Astrocyte (in vitro differentiated cells and primary cell): ENCODE measurements at regions not wholly inside any gene's neighbourhood (a gene's known extent, or its start where the extent isn't known, plus 50 kb on each side); places are given as distances from the start of the nearest gene placed in this dataset.
"Not testable (repeated sequence)": the region's sequence is repeated elsewhere in the genome, so short reads cannot be mapped to it uniquely, and the experiment has no call there.

Experiments
- DNase-seq: peaks from one replicate; pipeline ENCODE4 v3.0.0-alpha.2; 2010; ENCODE audit warnings: low read depth
- FAIRE-seq: peaks from 2 replicates; lab custom pipeline; 2011; peaks lifted over from hg19 to GRCh38; lab: Jason Lieb, UNC
- H2AFZ ChIP-seq: 2 replicates; pipeline ENCODE4 v1.6.0; 2012; ENCODE audit warnings: low read depth, low read length, inconsistent platforms
- H3K27ac ChIP-seq: 2 replicates; pipeline ENCODE4 v1.5.1; 2011; ENCODE audit warnings: low read depth, low read length, inconsistent platforms
- H3K27me3 ChIP-seq: 2 replicates; pipeline ENCODE4 v1.6.0; 2011; ENCODE audit warnings: low read length, inconsistent platforms; ENCODE audit not compliant: insufficient read depth
- H3K36me3 ChIP-seq: 2 replicates; pipeline ENCODE4 v1.5.1; 2011; ENCODE audit warnings: low read length, inconsistent platforms; ENCODE audit not compliant: insufficient read depth
- H3K4me1 ChIP-seq: 2 replicates; pipeline ENCODE4 v1.5.1; 2011; ENCODE audit warnings: low read length, inconsistent platforms; ENCODE audit not compliant: insufficient read depth
- H3K4me2 ChIP-seq: 2 replicates; pipeline ENCODE4 v1.6.0; 2012; ENCODE audit warnings: low read length, inconsistent platforms
- H3K4me3 ChIP-seq: 2 replicates; pipeline ENCODE4 v1.5.1; 2011; ENCODE audit warnings: low read depth, mild to moderate bottlenecking, low read length, inconsistent platforms; ENCODE audit not compliant: insufficient read depth
- H3K79me2 ChIP-seq: 2 replicates; pipeline ENCODE4 v1.6.0; 2012; ENCODE audit warnings: mild to moderate bottlenecking, low read length, inconsistent platforms; ENCODE audit not compliant: insufficient read depth
- H3K9ac ChIP-seq: 2 replicates; pipeline ENCODE4 v1.6.0; 2012; ENCODE audit warnings: mild to moderate bottlenecking, low read length, inconsistent platforms
- H3K9me3 ChIP-seq: 2 replicates; pipeline ENCODE4 v1.5.1; 2012; ENCODE audit warnings: low read depth, mild to moderate bottlenecking, low read length, inconsistent platforms; ENCODE audit not compliant: insufficient read depth
- H4K20me1 ChIP-seq: 2 replicates; pipeline ENCODE4 v1.6.0; 2012; ENCODE audit warnings: low read length, inconsistent platforms; ENCODE audit not compliant: insufficient read depth
- H3K27ac Mint-ChIP-seq: one replicate; pipeline ENCODE4 v1.8.0; 2021; ENCODE audit warnings: mild to moderate bottlenecking, mixed read lengths; ENCODE audit not compliant: unreplicated experiment
- H3K27me3 Mint-ChIP-seq: one replicate; pipeline ENCODE4 v1.8.0; 2021; ENCODE audit warnings: low read depth, mixed read lengths; ENCODE audit not compliant: unreplicated experiment
- H3K36me3 Mint-ChIP-seq: one replicate; pipeline ENCODE4 v1.8.0; 2021; ENCODE audit warnings: low read depth, mixed read lengths; ENCODE audit not compliant: unreplicated experiment
- H3K4me1 Mint-ChIP-seq: one replicate; pipeline ENCODE4 v1.8.0; 2021; ENCODE audit warnings: low read depth, mixed read lengths; ENCODE audit not compliant: unreplicated experiment
- H3K4me3 Mint-ChIP-seq: one replicate; pipeline ENCODE4 v1.8.0; 2021; ENCODE audit warnings: mild to moderate bottlenecking, moderate library complexity, mixed read lengths; ENCODE audit not compliant: unreplicated experiment
- H3K9me3 Mint-ChIP-seq: one replicate; pipeline ENCODE4 v1.8.0; 2021; ENCODE audit warnings: mild to moderate bottlenecking, mixed read lengths; ENCODE audit not compliant: unreplicated experiment
- CTCF ChIP-seq: IDR thresholded peaks from 2 replicates; pipeline ENCODE4 v1.5.1; 2011; ENCODE audit warnings: low read depth, mild to moderate bottlenecking, inconsistent platforms, low read length, moderate library complexity; ENCODE audit not compliant: insufficient read depth
- EZH2 ChIP-seq: IDR thresholded peaks from 2 replicates; pipeline ENCODE4 v1.6.1; 2012; ENCODE audit warnings: mild to moderate bottlenecking, low read length, inconsistent platforms; ENCODE audit not compliant: insufficient read depth

- Histone ChIP-seq H3K4me2 (no peak overlapping the region), H3K4me1 (no peaks in the 10 kb centered on the region), H3K27ac (no peak overlapping the region), H3K9me3 (no peaks in the 10 kb centered on the region), H3K79me2 (no peaks in the 10 kb centered on the region), H4K20me1 (no peaks in the 10 kb centered on the region), H2AFZ (peak overlapping the region; percentile 35), H3K4me3 (no peak overlapping the region), H3K9ac (no peak overlapping the region), H3K27me3 (no peaks in the 10 kb centered on the region), H3K36me3 (no peaks in the 10 kb centered on the region)
- no peak overlapping the region for H3K27ac Mint-ChIP-seq
- H3K27me3 Mint-ChIP-seq = no peaks in the 10 kb centered on the region
- DNase-seq (no peak), FAIRE-seq (no peak)
- no peaks in the 10 kb centered on the region for H3K4me1 Mint-ChIP-seq
- no peak overlapping the region for H3K4me3 Mint-ChIP-seq
- H3K9me3 Mint-ChIP-seq = no peaks in the 10 kb centered on the region
- TF ChIP-seq CTCF (no peak), EZH2 (no peak)
- no peaks in the 10 kb centered on the region for H3K36me3 Mint-ChIP-seq
Measured at GRCh38 chr12:60539592-60539991, 943.8 kb downstream of the SLC16A7 start.

- H3K9me3 Mint-ChIP-seq = no peaks in the 10 kb centered on the region
- no peak overlapping the region for H3K27ac Mint-ChIP-seq
- no peak overlapping the region for H3K27ac ChIP-seq
- no peaks in the 10 kb centered on the region for H3K36me3 Mint-ChIP-seq
- H3K9me3 ChIP-seq = no peaks in the 10 kb centered on the region
- no peaks in the 10 kb centered on the region for H4K20me1 ChIP-seq
- H3K4me3 Mint-ChIP-seq = no peak overlapping the region
- H3K4me1 Mint-ChIP-seq = no peaks in the 10 kb centered on the region
- no peak overlapping the region for H2AFZ ChIP-seq
- no peak overlapping the region for H3K9ac ChIP-seq
- no peaks in the 10 kb centered on the region for H3K27me3 Mint-ChIP-seq
- H3K27me3 ChIP-seq = no peaks in the 10 kb centered on the region
- no peaks in the 10 kb centered on the region for H3K79me2 ChIP-seq
- DNase-seq (no peak), FAIRE-seq (no peak)
- H3K36me3 ChIP-seq = no peaks in the 10 kb centered on the region
- H3K4me3 ChIP-seq = no peak overlapping the region
- H3K4me1 ChIP-seq = no peaks in the 10 kb centered on the region
- H3K4me2 ChIP-seq = no peak overlapping the region
- TF ChIP-seq EZH2 (no peak), CTCF (no peak)
Measured at GRCh38 chr12:60568914-60569313, 973.1 kb downstream of the SLC16A7 start.

- Mint-ChIP-seq H3K27me3 (no peaks in the 10 kb centered on the region), H3K27ac (no peak overlapping the region), H3K4me1 (no peaks in the 10 kb centered on the region), H3K36me3 (no peaks in the 10 kb centered on the region), H3K4me3 (no peak overlapping the region), H3K9me3 (no peaks in the 10 kb centered on the region)
- FAIRE-seq (no peak), DNase-seq (no peak)
- H3K9me3 ChIP-seq = no peaks in the 10 kb centered on the region
- H3K4me2 ChIP-seq = no peak overlapping the region
- H2AFZ ChIP-seq = no peak overlapping the region
- no peaks in the 10 kb centered on the region for H3K27me3 ChIP-seq
- no peak for TF ChIP-seq CTCF
- TF ChIP-seq EZH2 = no peak
- no peaks in the 10 kb centered on the region for H3K79me2 ChIP-seq
- H3K36me3 ChIP-seq = no peaks in the 10 kb centered on the region
- no peak overlapping the region for H3K9ac ChIP-seq
- no peak overlapping the region for H3K4me3 ChIP-seq
- no peaks in the 10 kb centered on the region for H3K4me1 ChIP-seq
- no peak overlapping the region for H3K27ac ChIP-seq
- no peaks in the 10 kb centered on the region for H4K20me1 ChIP-seq
Measured at GRCh38 chr12:60577607-60578006, 981.8 kb downstream of the SLC16A7 start.

GRCh38 chr12:60587664-60588063 is 991.8 kb downstream of the SLC16A7 start:
- not testable (repeated sequence) for H3K4me1 Mint-ChIP-seq, H3K27ac Mint-ChIP-seq, H3K27me3 ChIP-seq, H3K27me3 Mint-ChIP-seq, FAIRE-seq, H3K9me3 Mint-ChIP-seq, H4K20me1 ChIP-seq, H3K9ac ChIP-seq, H3K79me2 ChIP-seq, H3K4me3 ChIP-seq, H3K36me3 Mint-ChIP-seq, H3K4me1 ChIP-seq, H3K4me3 Mint-ChIP-seq, DNase-seq, H3K4me2 ChIP-seq, H2AFZ ChIP-seq, H3K36me3 ChIP-seq, H3K9me3 ChIP-seq, H3K27ac ChIP-seq
